BJ (cell line): ENCODE measurements at regions not wholly inside any gene's neighbourhood (a gene's known extent, or its start where the extent isn't known, plus 50 kb on each side); places are given as distances from the start of the nearest gene placed in this dataset.

Experiments
- CTCF ChIA-PET: fragments of 350-600 bp; formaldehyde crosslinking; extraction: SDS; loops from one replicate; lab custom pipeline; 2021; ENCODE audit warnings: antibody characterized with exemption, inconsistent platforms; lab: Yijun Ruan, JAX
- POLR2A ChIA-PET: fragments of 300-600 bp; sonication (Branson Sonifier 250); formaldehyde crosslinking; extraction: SDS; loops from one replicate; lab custom pipeline; 2021; ENCODE audit warnings: antibody characterized with exemption; lab: Charles Lee
- DNase-seq: peaks from one replicate; pipeline ENCODE4 v3.0.0-alpha.2; 2011; ENCODE audit warnings: low read depth
- H3K27me3 ChIP-seq: 2 replicates; pipeline ENCODE4 v1.6.0; 2011; ENCODE audit warnings: low read length; ENCODE audit not compliant: control insufficient read depth, insufficient read depth
- H3K36me3 ChIP-seq: 2 replicates; pipeline ENCODE4 v1.5.1; 2011; ENCODE audit warnings: low read length; ENCODE audit not compliant: control insufficient read depth, insufficient read depth
- H3K4me3 ChIP-seq: 2 replicates; pipeline ENCODE4 v1.5.1; 2011; ENCODE audit warnings: low read depth, mild to moderate bottlenecking, control low read depth, low read length
- TF ChIP-seq, protein P1 (sequence below): IDR thresholded peaks from 2 replicates; pipeline ENCODE4 v1.5.1; 2011; ENCODE audit warnings: low read depth, mild to moderate bottlenecking, control low read depth, inconsistent platforms, low read length, moderate library complexity; ENCODE audit not compliant: insufficient read depth

GRCh38 chr7:35386082-35386815 is 132.3 kb upstream of the TBX20 start:
- H3K36me3 ChIP-seq = no peaks in the 10 kb centered on the region
- POLR2A ChIA-PET = no interaction called here
- H3K4me3 ChIP-seq = no peak overlapping the region
- DNase-seq = no peak
- H3K27me3 ChIP-seq = no peaks in the 10 kb centered on the region
- TF ChIP-seq, protein P1, sequence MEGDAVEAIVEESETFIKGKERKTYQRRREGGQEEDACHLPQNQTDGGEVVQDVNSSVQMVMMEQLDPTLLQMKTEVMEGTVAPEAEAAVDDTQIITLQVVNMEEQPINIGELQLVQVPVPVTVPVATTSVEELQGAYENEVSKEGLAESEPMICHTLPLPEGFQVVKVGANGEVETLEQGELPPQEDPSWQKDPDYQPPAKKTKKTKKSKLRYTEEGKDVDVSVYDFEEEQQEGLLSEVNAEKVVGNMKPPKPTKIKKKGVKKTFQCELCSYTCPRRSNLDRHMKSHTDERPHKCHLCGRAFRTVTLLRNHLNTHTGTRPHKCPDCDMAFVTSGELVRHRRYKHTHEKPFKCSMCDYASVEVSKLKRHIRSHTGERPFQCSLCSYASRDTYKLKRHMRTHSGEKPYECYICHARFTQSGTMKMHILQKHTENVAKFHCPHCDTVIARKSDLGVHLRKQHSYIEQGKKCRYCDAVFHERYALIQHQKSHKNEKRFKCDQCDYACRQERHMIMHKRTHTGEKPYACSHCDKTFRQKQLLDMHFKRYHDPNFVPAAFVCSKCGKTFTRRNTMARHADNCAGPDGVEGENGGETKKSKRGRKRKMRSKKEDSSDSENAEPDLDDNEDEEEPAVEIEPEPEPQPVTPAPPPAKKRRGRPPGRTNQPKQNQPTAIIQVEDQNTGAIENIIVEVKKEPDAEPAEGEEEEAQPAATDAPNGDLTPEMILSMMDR = no peak
- CTCF ChIA-PET = interaction anchor here (0.5 kb wide), 1 partner anchor 1005 kb away, joined by 3 read pairs; no protein-coding TSS in a partner anchor

DNA sequence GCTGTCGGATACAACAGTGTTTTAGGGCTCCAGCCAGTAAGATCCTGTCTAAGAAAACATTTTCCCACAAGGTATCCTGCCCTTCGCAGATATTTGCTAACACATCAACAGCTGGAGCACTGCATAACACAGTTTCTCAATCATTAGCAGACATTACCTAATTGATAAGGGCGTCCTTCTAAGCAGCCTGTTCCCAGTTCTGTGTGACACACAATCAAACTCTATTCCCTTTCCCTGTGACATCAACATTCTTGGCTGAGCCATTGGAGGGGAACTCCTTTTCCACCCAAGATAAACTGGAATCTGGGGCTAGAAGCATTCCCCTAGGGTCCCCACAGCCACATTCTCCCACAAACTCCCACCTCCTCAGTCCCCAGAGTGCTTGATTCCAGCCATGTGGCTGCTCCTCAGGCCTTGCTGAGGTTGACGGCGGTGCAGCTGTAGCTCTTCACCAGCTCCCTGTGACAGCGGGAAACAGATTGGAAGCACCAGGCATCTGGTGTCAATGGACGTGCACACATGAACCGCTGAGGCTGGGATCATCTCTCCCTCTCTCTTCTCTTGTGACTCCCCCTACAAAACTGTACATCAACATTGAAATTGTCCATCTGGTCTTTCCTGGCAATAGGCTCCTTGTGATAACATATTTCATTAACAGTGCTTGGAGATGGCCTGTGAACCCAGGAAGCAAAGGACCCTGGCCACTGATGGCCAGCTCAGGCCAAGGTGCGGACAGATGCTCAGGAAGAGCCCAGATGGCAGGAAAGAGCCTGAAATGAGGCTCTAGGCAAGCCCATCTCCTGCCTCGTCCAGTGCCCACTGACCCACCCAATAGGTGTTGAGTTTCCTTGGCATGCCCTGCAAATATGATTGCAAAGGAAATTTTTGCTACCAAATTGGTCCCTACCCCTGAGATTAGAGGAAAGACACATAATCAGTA is 131.1 kb upstream of the TBX20 start:
- no peak for DNase-seq
- no peak overlapping the region for H3K4me3 ChIP-seq
- CTCF ChIA-PET = no interaction called here
- H3K36me3 ChIP-seq = no peaks in the 10 kb centered on the region
- TF ChIP-seq, protein P1 = no peak
- POLR2A ChIA-PET = no interaction called here
- no peaks in the 10 kb centered on the region for H3K27me3 ChIP-seq

DNA sequence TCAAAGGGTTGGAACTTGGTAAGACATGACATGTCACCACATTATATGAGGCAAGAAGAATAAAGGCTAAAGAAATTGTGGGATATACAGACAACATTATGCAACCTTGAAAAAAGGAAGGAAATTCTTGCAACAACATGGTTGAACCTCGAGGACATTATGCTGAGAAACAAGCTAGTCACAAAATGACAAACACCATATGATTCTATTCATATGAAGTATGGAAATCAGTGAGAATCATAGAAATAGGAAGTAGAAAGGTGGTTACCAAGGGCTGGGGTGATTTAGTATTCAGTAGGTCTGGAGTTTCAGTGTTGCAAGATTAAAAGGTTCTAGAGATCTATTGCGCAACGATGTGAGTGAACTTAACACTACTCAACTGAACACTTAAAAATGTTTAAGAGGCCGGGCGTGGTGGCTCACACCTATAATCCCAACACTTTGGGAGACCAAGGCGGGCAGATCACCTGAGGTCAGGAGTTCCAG is 126.9 kb upstream of the TBX20 start:
- H3K36me3 ChIP-seq = no peaks in the 10 kb centered on the region
- ChIA-PET CTCF (interaction anchor here (1.4 kb wide), 2 partner anchors 12 to 243 kb away, joined by 3 read pairs; no protein-coding TSS in a partner anchor), POLR2A (no interaction called here)
- TF ChIP-seq, protein P1 = no peak
- no peak for DNase-seq
- H3K27me3 ChIP-seq = no peaks in the 10 kb centered on the region
- H3K4me3 ChIP-seq = no peak overlapping the region

DNA sequence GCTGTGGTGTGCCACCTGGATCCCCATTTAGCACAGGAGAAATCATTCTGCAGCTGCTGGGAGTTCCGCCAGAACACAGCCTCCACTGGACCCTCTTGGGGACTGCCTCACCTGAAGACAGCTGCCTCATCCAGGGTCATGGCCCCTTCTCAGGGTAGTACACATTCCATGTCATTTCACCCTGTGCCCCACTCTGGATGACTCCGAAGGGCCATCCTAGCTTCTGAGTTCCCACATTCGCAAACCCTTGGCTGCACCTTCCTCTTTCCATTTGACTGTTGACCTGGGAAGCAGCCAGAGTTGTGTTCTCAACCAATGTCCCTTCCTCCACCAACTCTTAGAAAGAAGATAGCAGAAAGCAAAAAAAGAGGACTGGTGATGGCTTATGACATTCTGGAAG is 125.6 kb upstream of the TBX20 start:
- Histone ChIP-seq H3K27me3 (no peaks in the 10 kb centered on the region), H3K36me3 (no peaks in the 10 kb centered on the region), H3K4me3 (no peak overlapping the region)
- TF ChIP-seq, protein P1 = no peak
- ChIA-PET CTCF (no interaction called here), POLR2A (no interaction called here)
- DNase-seq = no peak

GRCh38 chr7:35375516-35375915 is 121.6 kb upstream of the TBX20 start:
- Histone ChIP-seq H3K4me3 (no peak overlapping the region), H3K27me3 (no peaks in the 10 kb centered on the region), H3K36me3 (no peaks in the 10 kb centered on the region)
- TF ChIP-seq, protein P1 = no peak
- DNase-seq = no peak
- POLR2A ChIA-PET = no interaction called here
- CTCF ChIA-PET = no interaction called here
